AG09309 (cell line): ENCODE measurements at regions not wholly inside any gene's neighbourhood (a gene's known extent, or its start where the extent isn't known, plus 50 kb on each side); places are given as distances from the start of the nearest gene placed in this dataset.

Experiments used
- DNase-seq: peaks from one replicate; pipeline ENCODE4 v3.0.0-alpha.2; 2010; ENCODE audit warnings: low read depth
- H3K4me3 ChIP-seq: 2 replicates; pipeline ENCODE4 v1.5.1; 2011; ENCODE audit warnings: mild to moderate bottlenecking, low read depth, low read length, moderate library complexity; ENCODE audit not compliant: control insufficient read depth
- TF ChIP-seq, protein P1 (sequence below): IDR thresholded peaks from 2 replicates; pipeline ENCODE4 v1.5.1; 2011; ENCODE audit warnings: mild to moderate bottlenecking, low read depth, low read length, inconsistent platforms; ENCODE audit not compliant: insufficient read depth, control insufficient read depth; ENCODE audit errors: missing control alignments

- TF ChIP-seq, protein P1, sequence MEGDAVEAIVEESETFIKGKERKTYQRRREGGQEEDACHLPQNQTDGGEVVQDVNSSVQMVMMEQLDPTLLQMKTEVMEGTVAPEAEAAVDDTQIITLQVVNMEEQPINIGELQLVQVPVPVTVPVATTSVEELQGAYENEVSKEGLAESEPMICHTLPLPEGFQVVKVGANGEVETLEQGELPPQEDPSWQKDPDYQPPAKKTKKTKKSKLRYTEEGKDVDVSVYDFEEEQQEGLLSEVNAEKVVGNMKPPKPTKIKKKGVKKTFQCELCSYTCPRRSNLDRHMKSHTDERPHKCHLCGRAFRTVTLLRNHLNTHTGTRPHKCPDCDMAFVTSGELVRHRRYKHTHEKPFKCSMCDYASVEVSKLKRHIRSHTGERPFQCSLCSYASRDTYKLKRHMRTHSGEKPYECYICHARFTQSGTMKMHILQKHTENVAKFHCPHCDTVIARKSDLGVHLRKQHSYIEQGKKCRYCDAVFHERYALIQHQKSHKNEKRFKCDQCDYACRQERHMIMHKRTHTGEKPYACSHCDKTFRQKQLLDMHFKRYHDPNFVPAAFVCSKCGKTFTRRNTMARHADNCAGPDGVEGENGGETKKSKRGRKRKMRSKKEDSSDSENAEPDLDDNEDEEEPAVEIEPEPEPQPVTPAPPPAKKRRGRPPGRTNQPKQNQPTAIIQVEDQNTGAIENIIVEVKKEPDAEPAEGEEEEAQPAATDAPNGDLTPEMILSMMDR: no peak
- no peak for DNase-seq
- no peak overlapping the region for H3K4me3 ChIP-seq
Measured at GRCh38 chr14:101200650-101201516, 297.4 kb upstream of the RTL1 start.

GRCh38 chr14:101201535-101202151 is 298.1 kb upstream of the RTL1 start:
- TF ChIP-seq, protein P1: no peak
- no peak overlapping the region for H3K4me3 ChIP-seq
- DNase-seq: no peak

DNA sequence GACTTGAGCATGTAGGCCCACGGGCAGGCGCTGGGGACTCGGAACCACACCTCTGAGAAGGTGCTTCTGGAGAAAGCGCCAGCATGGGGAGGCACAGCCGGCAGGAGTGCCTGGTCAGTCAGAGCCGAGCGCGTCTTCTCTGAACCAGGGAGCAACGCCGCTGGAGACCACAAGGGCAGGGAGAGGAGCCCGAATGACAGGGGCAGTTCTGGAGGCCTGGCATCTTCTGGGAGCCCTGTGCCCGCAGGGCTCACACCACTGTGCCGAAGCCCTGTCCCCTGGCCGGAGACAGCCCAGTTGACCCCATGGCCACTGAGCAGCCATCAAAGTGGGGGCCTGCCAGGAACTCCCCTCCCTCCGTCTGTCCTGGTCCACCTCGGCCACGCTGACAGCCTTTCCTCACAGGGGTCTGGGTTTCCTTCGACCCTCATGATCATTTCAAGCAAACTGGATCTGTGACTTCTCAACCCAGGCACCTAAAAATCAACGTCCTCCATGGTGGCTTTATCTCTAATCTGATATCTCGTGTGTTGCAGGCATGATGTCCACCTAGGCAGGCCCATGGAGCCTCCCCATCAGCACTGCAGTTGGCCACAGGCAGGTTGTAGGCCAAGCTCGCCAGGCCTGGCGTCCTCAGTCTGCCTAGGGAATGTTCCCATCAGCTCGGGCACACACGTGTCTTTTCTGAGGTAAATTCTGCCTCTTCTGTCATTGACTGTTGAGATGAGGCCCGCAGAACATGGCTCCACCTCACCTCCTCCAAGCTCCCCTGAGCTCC is 299.3 kb upstream of the RTL1 start:
- H3K4me3 ChIP-seq: no peak overlapping the region
- no peak for DNase-seq
- TF ChIP-seq, protein P1: no peak

- no peak for DNase-seq
- no peak overlapping the region for H3K4me3 ChIP-seq
- TF ChIP-seq, protein P1: no peak
Measured at GRCh38 chr14:101206556-101206955, 303.0 kb upstream of the RTL1 start.

GRCh38 chr14:101207041-101207440 is 303.5 kb upstream of the RTL1 start:
- no peak overlapping the region for H3K4me3 ChIP-seq
- TF ChIP-seq, protein P1: no peak
- DNase-seq: no peak

GRCh38 chr14:101207897-101208296 is 304.4 kb upstream of the RTL1 start:
- no peak for DNase-seq
- H3K4me3 ChIP-seq: no peak overlapping the region
- TF ChIP-seq, protein P1: no peak
